GM12878 (cell line): ENCODE measurements at regions not wholly inside any gene's neighbourhood (a gene's known extent, or its start where the extent isn't known, plus 50 kb on each side); places are given as distances from the start of the nearest gene placed in this dataset.

ENCODE experiments used
- ATAC-seq: fragments of 200-7000 bp; cut with Tn5 transposase; 3 replicates; pipeline ENCODE4 v1.9.1; 2020; ENCODE audit warnings: mild to moderate bottlenecking, moderate library complexity
- BruUV-seq: library from RNA; stranded (reverse); fragments of 400-500 nt; replicated peaks from 2 replicates; lab custom pipeline; 2021; lab: Mats Ljungman, UMichigan
- CTCF ChIA-PET: fragments of 300-600 bp; sonication (Branson Sonifier 250); formaldehyde crosslinking; extraction: SDS; loops from one replicate; lab custom pipeline; 2021; ENCODE audit warnings: inconsistent platforms; lab: Yijun Ruan, JAX
- POLR2A ChIA-PET: fragments of 350-600 bp; formaldehyde crosslinking; extraction: SDS; loops from one replicate; lab custom pipeline; 2021; ENCODE audit warnings: inconsistent platforms; lab: Charles Lee
- RAD21 ChIA-PET: fragments of 300-600 bp; sonication (Branson Sonifier 250); formaldehyde crosslinking; loops from one replicate; lab custom pipeline; 2023; ENCODE audit warnings: antibody characterized with exemption; ENCODE audit not compliant: unreplicated experiment; lab: Charles Lee
- SMC1A ChIA-PET: fragments of 300-600 bp; sonication (Branson Sonifier 250); formaldehyde crosslinking; loops from one replicate; lab custom pipeline; 2023; ENCODE audit not compliant: unreplicated experiment, uncharacterized antibody; lab: Charles Lee
- DNase-seq: peaks from one replicate; pipeline ENCODE4 v3.0.0-alpha.2; 2011; ENCODE audit warnings: low read depth, low spot score
- FAIRE-seq: peaks from 3 replicates; lab custom pipeline; 2011; peaks lifted over from hg19 to GRCh38; lab: Jason Lieb, UNC
- H2AFZ ChIP-seq: 2 replicates; pipeline ENCODE4 v1.6.0; 2011; ENCODE audit warnings: low read depth, low read length, control low read depth; ENCODE audit not compliant: control insufficient read depth
- H3K27ac ChIP-seq: 2 replicates; pipeline ENCODE4 v1.5.1; 2011; ENCODE audit warnings: control low read depth; ENCODE audit not compliant: control insufficient read depth, insufficient read depth
- H3K27me3 ChIP-seq, 2 experiments: replicated peaks in 1 of 2; 2 replicates each; pipeline versions ENCODE4 v1.6.0 to v1.6.1; 2011; ENCODE audit warnings: low read length in 1 of 2; ENCODE audit not compliant: control insufficient read depth in 2 of 2, insufficient read depth in 2 of 2
- H3K36me3 ChIP-seq, 2 experiments: 2 replicates each; pipeline ENCODE4 v1.5.1; 2011; ENCODE audit warnings: low read length in 1 of 2; ENCODE audit not compliant: control insufficient read depth in 2 of 2, insufficient read depth in 2 of 2
- H3K4me1 ChIP-seq: 2 replicates; pipeline ENCODE4 v1.6.1; 2011; ENCODE audit warnings: mild to moderate bottlenecking, low read length, moderate library complexity, mixed read lengths; ENCODE audit not compliant: control insufficient read depth, insufficient read depth
- H3K4me2 ChIP-seq: 2 replicates; pipeline ENCODE4 v1.6.0; 2011; ENCODE audit warnings: control low read depth; ENCODE audit not compliant: control insufficient read depth, insufficient read depth
- H3K4me3 ChIP-seq: fragments of 200-600 bp; sonication (generic); 2 replicates; pipeline ENCODE4 v1.5.1; 2016
- H3K79me2 ChIP-seq: 2 replicates; pipeline ENCODE4 v1.6.0; 2011; ENCODE audit warnings: low read length; ENCODE audit not compliant: control insufficient read depth, insufficient read depth
- H3K9ac ChIP-seq: 2 replicates; pipeline ENCODE4 v1.8.0; 2011; ENCODE audit warnings: low read length, control low read depth, mixed read lengths; ENCODE audit not compliant: control insufficient read depth, insufficient read depth
- H3K9me3 ChIP-seq: replicated peaks from 3 replicates; pipeline ENCODE4 v1.5.1; 2011; ENCODE audit warnings: mild to moderate bottlenecking, low read length; ENCODE audit not compliant: control insufficient read depth, insufficient read depth
- H4K20me1 ChIP-seq: 2 replicates; pipeline ENCODE4 v1.6.0; 2011; ENCODE audit not compliant: control insufficient read depth, insufficient read depth
- SPI1 ChIP-seq: IDR thresholded peaks from 2 replicates; pipeline ENCODE4 v1.6.1; 2011; ENCODE audit warnings: low read depth, mild to moderate bottlenecking, low read length, moderate library complexity, borderline replicate concordance; ENCODE audit not compliant: insufficient read depth
- SUZ12 ChIP-seq: fragments of 200-600 bp; sonication (generic); IDR thresholded peaks from one replicate; pipeline ENCODE4 v1.6.1; 2018; ENCODE audit warnings: antibody characterized with exemption, mild to moderate bottlenecking; ENCODE audit not compliant: unreplicated experiment
- YY1 ChIP-seq: IDR thresholded peaks from 2 replicates; pipeline ENCODE4 v1.6.1; 2011; ENCODE audit warnings: low read depth, mild to moderate bottlenecking, low read length
- ZSCAN29 ChIP-seq: fragments of 450-650 bp; IDR thresholded peaks from 2 replicates; pipeline ENCODE4 v1.6.1; 2017; ENCODE audit warnings: mild to moderate bottlenecking, moderate library complexity
- WGBS: methylation state at CpG from one replicate; pipeline ENCODE4 v1.1.6; 2016; ENCODE audit warnings: low lambda C conversion rate; ENCODE audit not compliant: insufficient replicate concordance, insufficient coverage; ENCODE audit errors: missing lambda C conversion rate; 5-methylcytosine and 5-hydroxymethylcytosine counted together
- in situ Hi-C: fragments of 300-500 bp; cut with MboI; formaldehyde crosslinking; loops from 9 replicates; pipeline ENCODE4 v1.14.3; 2018; ENCODE audit warnings: mixed read lengths
- intact Hi-C: fragments of 100-400 bp; cut with micrococcal nuclease; formaldehyde crosslinking; loops from one replicate; pipeline ENCODE4 v1.14.2; 2022; ENCODE audit not compliant: unreplicated experiment
- TF ChIP-seq, protein P1 (sequence below): IDR thresholded peaks from 2 replicates; pipeline ENCODE4 v1.6.1; 2011; ENCODE audit warnings: low read depth, low read length, improper control_type of control experiment, borderline replicate concordance
- TF ChIP-seq, protein P2 (sequence below), 3 experiments: IDR thresholded peaks in 2 of 3; conservative IDR thresholded peaks in 1 of 3; 2 replicates each; pipeline ENCODE4 v1.5.1; 2011; ENCODE audit warnings: low read depth in 3 of 3, low read length in 3 of 3, mild to moderate bottlenecking in 3 of 3, control low read depth in 2 of 3, moderate library complexity in 2 of 3, inconsistent platforms in 1 of 3, mixed read lengths in 1 of 3; ENCODE audit not compliant: control insufficient read depth in 2 of 3, insufficient read depth in 1 of 3; ENCODE audit errors: extremely low read depth in 1 of 3
- TF ChIP-seq, protein P3 (sequence below): fragments of 450-650 bp; IDR thresholded peaks from 2 replicates; pipeline ENCODE4 v1.6.1; 2018; ENCODE audit warnings: mild to moderate bottlenecking, low read depth, moderate library complexity; ENCODE audit not compliant: partially characterized antibody

DNA sequence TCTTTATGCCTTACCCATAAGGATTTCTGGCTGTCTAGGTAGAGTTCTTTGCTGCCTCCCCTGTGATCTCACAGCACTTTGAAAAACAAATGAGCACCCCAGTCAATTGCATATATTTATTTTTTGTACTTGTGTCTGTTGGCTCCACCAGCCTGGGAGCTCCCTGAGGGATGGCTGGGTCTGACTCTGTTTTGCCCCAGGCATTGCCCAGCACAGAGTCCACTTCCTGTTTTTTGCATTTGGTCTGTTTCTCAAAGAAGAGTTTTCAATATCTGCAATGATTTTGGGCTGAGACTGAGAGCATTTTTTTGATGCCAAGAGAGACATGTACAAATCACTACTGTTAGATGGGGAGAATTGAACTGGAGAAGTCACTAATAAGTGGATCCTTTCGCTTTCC, 125.0 kb downstream of the FOXD2 start:
- ChIA-PET SMC1A (no interaction called here), CTCF (no interaction called here), POLR2A (no interaction called here), RAD21 (no interaction called here)
- FAIRE-seq = no peak
- H3K36me3 ChIP-seq = no peaks in the 10 kb centered on the region
- intact Hi-C loops = no loop called here
- H3K79me2 ChIP-seq = no peaks in the 10 kb centered on the region
- H3K27me3 ChIP-seq = no peaks in the 10 kb centered on the region
- 0% methylated on average over 1 of the region's 1 CpG for WGBS
- H3K27ac ChIP-seq = no peak overlapping the region
- DNase-seq = no peak
- H2AFZ ChIP-seq = no peak overlapping the region
- ATAC-seq = no peak
- no peak overlapping the region for H3K9ac ChIP-seq
- no peaks in the 10 kb centered on the region for H3K9me3 ChIP-seq
- BruUV-seq = no TSS peak
- H3K4me1 ChIP-seq = no peaks in the 10 kb centered on the region
- H4K20me1 ChIP-seq = no peaks in the 10 kb centered on the region
- no peak overlapping the region for H3K4me2 ChIP-seq
- TF ChIP-seq SPI1 = peak; percentile 63; the same call in 1 of the 2 replicates
- TF ChIP-seq, protein P1, sequence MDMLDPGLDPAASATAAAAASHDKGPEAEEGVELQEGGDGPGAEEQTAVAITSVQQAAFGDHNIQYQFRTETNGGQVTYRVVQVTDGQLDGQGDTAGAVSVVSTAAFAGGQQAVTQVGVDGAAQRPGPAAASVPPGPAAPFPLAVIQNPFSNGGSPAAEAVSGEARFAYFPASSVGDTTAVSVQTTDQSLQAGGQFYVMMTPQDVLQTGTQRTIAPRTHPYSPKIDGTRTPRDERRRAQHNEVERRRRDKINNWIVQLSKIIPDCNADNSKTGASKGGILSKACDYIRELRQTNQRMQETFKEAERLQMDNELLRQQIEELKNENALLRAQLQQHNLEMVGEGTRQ = no peak
- no peak overlapping the region for H3K4me3 ChIP-seq
- in situ Hi-C loops = no loop called here

DNA sequence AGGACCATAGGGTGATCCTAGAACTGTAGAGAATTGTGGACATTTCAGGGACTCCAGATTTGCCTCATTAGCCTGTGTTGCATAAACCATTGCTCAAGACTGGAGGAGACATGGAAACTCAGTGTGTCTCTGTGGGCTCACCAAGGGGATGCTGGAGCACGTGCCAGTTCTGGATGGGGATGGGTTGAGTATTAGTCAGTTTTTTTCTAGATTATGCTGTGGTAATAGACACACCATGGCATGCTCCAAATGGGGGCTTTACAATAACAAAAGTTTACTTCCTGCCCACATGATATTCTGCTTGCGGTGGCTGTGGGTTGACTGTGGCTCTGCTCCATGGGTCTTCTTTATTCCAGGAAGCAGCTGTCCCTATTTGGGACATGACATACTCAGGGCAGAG, 125.4 kb downstream of the FOXD2 start:
- POLR2A ChIA-PET = no interaction called here
- H3K27me3 ChIP-seq = no peaks in the 10 kb centered on the region; a peak in 1 of 4 replicates
- SMC1A ChIA-PET = no interaction called here
- H3K4me2 ChIP-seq = no peak overlapping the region
- H3K79me2 ChIP-seq = no peaks in the 10 kb centered on the region
- H3K36me3 ChIP-seq = no peaks in the 10 kb centered on the region
- intact Hi-C loops = no loop called here
- H3K4me1 ChIP-seq = no peaks in the 10 kb centered on the region
- no TSS peak for BruUV-seq
- CTCF ChIA-PET = no interaction called here
- no peak for FAIRE-seq
- WGBS = 0% methylated on average over 2 of the region's 2 CpGs
- DNase-seq = no peak
- H3K27ac ChIP-seq = no peak overlapping the region
- ATAC-seq = no peak
- H4K20me1 ChIP-seq = no peaks in the 10 kb centered on the region
- H3K4me3 ChIP-seq = no peak overlapping the region
- in situ Hi-C loops = no loop called here
- H2AFZ ChIP-seq = no peak overlapping the region
- no peaks in the 10 kb centered on the region for H3K9me3 ChIP-seq
- no peak overlapping the region for H3K9ac ChIP-seq
- RAD21 ChIA-PET = no interaction called here
- TF ChIP-seq ZSCAN29 (no peak), YY1 (no peak), SUZ12 (no peak), SPI1 (no peak)
- TF ChIP-seq, protein P2, sequence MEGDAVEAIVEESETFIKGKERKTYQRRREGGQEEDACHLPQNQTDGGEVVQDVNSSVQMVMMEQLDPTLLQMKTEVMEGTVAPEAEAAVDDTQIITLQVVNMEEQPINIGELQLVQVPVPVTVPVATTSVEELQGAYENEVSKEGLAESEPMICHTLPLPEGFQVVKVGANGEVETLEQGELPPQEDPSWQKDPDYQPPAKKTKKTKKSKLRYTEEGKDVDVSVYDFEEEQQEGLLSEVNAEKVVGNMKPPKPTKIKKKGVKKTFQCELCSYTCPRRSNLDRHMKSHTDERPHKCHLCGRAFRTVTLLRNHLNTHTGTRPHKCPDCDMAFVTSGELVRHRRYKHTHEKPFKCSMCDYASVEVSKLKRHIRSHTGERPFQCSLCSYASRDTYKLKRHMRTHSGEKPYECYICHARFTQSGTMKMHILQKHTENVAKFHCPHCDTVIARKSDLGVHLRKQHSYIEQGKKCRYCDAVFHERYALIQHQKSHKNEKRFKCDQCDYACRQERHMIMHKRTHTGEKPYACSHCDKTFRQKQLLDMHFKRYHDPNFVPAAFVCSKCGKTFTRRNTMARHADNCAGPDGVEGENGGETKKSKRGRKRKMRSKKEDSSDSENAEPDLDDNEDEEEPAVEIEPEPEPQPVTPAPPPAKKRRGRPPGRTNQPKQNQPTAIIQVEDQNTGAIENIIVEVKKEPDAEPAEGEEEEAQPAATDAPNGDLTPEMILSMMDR (IDR thresholded peaks at IDR 0.05 in 2 of 3, conservative IDR thresholded peaks at IDR 0.05 in 1 of 3; ENCODE audit: control insufficient read depth in 2 of 3, extremely low read depth in 1 of 3, insufficient read depth in 1 of 3, low read depth in 3 of 3, low read length in 3 of 3) = no peak
- TF ChIP-seq, protein P3, sequence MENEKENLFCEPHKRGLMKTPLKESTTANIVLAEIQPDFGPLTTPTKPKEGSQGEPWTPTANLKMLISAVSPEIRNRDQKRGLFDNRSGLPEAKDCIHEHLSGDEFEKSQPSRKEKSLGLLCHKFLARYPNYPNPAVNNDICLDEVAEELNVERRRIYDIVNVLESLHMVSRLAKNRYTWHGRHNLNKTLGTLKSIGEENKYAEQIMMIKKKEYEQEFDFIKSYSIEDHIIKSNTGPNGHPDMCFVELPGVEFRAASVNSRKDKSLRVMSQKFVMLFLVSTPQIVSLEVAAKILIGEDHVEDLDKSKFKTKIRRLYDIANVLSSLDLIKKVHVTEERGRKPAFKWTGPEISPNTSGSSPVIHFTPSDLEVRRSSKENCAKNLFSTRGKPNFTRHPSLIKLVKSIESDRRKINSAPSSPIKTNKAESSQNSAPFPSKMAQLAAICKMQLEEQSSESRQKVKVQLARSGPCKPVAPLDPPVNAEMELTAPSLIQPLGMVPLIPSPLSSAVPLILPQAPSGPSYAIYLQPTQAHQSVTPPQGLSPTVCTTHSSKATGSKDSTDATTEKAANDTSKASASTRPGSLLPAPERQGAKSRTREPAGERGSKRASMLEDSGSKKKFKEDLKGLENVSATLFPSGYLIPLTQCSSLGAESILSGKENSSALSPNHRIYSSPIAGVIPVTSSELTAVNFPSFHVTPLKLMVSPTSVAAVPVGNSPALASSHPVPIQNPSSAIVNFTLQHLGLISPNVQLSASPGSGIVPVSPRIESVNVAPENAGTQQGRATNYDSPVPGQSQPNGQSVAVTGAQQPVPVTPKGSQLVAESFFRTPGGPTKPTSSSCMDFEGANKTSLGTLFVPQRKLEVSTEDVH = no peak
